ENCODE measurements at regions not wholly inside any gene's neighbourhood (a gene's known extent, or its start where the extent isn't known, plus 50 kb on each side); places are given as distances from the start of the nearest gene placed in this dataset.
A peak's percentile ranks its signal among the peaks of the same experiment; 100 is the strongest.
"Not testable (repeated sequence)": the region's sequence is repeated elsewhere in the genome, so short reads cannot be mapped to it uniquely, and the experiment has no call there.

GRCh38 chr5:87150630-87151029 is 117.1 kb upstream of the RASA1 start:
- DNase-seq = no peak

DNA sequence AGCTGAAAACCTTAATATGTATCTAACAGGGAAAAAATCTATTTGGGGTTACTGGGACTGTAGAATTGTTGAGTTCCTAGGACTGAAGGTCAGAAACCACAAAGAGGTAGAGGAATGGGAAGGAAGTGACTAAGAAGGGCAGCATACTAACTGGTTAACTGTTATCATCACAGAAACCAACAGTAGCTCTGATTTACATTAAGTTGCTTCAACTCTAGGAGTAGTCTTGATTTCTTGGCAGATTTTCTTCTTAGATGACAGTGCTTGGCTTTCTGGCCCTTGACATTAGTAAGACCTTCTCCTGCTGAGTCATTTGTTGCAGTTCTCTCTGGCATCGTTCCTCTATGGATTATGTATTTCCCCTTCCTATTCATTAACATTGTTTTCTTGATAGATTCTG is 116.1 kb upstream of the RASA1 start:
- peak; percentile 28 for DNase-seq

GRCh38 chr5:87152886-87153285 is 114.8 kb upstream of the RASA1 start:
- no peak for DNase-seq

DNA sequence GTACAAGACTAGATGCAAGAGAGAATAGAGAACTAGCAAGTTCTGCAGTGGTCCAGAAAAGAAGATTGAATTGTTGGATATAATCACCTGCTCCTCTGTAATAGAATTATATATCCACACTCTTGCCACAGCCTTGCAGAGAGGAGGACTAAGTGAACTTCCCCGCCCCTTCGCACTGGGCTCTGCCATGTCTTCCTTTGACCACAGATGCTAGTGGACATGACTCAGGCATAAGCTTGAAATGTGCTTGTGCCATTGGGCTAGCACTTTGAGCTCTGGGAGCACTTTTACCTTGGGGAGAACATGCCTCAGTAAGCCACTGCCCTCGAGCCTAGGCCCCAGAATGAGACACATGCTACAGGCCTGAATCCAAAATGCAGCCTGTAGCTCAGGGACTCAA is 113.5 kb upstream of the RASA1 start:
- no peak for DNase-seq

DNA sequence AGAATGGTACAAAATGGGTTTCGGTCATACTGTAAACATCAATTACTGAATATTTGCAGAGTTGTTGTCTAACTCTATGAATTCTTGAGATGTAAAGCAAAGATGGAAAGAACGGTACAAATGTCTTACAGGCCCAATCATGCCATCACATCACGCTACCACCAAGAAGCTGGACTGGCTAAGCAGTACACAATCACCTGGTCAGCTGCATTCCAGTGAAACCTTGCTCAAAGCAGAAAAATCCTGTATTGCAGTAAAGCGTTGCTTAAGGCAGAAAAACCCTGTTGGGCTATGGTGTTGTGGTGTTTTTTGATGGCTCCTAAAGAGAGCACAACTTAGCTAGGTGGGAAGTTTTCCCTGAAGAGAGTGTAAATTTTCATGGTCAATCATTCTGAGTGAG is 112.6 kb upstream of the RASA1 start:
- no peak for DNase-seq

- DNase-seq = no peak
Measured at GRCh38 chr5:87156631-87157030, 111.1 kb upstream of the RASA1 start.

GRCh38 chr5:87164409-87164808 is 103.3 kb upstream of the RASA1 start:
- DNase-seq = no peak

- DNase-seq = no peak
Measured at GRCh38 chr5:87169300-87169991, 98.2 kb upstream of the RASA1 start.

DNA sequence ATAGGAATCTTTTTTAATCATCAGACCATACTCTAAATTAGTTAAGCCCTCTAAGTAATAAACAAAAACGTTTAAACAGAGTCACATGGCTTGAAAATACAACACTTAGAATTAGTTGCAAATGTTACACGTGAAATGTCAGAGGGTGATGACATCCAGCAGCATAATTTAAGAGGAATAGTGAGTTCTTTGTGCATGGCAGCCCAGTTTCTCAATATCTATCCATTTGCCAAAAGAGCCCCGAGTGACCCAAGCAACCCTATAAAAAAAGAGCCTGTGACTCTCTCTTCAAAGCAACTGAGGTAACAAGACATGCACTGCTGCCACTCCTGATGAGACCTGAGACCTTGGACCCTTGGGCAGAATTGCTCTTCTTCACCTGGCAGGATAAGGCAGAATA is 96.9 kb upstream of the RASA1 start:
- DNase-seq = no peak

DNA sequence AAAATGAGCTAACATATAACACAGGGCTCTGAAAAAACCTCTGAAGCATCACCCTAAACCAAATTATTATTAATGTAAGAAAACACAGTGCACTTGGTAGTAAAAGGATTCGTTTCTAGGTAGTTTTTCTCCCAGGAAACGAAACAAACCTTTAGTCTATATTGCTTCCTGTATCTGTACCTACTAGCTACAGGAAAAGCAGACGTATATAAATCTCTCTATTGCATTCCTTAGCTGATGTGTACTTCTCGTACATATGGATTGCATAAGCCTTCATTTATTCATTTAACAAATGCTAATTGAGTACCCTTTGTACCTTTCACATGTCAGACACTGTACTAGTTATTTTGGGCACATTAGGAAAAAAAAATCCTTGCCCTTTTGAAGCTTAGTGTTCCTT is 85.0 kb upstream of the RASA1 start:
- no peak for DNase-seq

DNA sequence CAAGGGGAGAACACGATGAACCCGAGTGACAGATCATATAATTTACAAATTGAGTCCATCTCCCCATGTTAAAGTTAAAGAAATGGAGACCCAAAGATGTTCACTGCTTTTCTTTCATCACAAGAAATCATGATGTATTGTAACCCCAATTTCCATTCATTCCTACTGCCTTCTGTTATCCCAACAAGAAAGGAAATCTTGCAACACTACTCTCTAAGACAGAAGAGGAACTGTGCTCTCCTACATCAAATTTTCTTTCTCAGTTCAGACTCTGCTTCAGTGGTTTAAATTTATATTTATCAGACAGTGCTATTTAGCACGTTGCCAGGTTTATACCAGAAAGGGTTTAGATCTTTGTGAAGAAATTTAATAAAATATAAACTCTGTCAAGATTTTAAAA is 83.8 kb upstream of the RASA1 start:
- DNase-seq = no peak

GRCh38 chr5:87184605-87185004 is 83.1 kb upstream of the RASA1 start:
- DNase-seq = no peak

- no peak for DNase-seq
Measured at GRCh38 chr5:87185838-87186237, 81.8 kb upstream of the RASA1 start.

DNA sequence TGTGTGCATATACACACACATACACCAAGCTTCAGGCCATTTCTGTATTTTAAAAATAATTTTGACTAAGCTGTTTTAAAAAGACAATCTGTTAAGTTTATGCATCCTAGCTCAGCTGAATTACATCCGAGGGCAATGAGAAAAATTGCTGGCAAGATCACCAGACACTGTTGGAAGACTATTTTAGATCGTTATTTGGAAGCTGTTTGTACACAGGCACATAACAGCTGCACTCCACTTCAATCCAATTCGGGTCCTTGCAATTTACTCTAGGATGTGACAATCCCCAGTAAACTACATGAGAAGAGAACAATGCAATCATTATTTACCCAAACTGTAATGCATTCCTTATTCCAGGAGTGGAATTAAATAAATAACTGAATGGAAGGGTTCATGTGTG is 79.3 kb upstream of the RASA1 start:
- no peak for DNase-seq

GRCh38 chr5:87190041-87190440 is 77.6 kb upstream of the RASA1 start:
- no peak for DNase-seq

DNA sequence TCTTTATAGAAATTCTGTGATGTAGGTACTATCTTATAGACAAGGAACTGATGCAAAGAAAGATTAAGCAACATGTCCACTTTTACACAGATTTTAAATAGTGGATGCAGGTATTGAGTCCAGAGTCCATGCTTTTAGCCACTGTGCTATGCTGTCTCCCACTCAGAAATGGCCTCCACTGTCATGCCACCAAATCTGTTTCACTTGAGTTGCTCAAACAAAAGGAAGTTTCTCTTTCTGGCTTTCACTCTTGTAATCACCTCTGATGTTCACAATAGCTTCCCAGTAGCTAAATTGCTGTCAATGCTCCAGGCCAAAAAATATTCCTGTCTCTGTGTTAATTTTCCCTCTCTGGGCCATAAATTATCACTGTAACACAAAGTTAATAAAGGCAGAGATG is 77.0 kb upstream of the RASA1 start:
- DNase-seq = no peak

GRCh38 chr5:87191645-87192044 is 76.0 kb upstream of the RASA1 start:
- DNase-seq = no peak

- no peak for DNase-seq
Measured at GRCh38 chr5:87195104-87195591, 72.5 kb upstream of the RASA1 start.

GRCh38 chr5:87195616-87196015 is 72.1 kb upstream of the RASA1 start:
- no peak for DNase-seq

DNA sequence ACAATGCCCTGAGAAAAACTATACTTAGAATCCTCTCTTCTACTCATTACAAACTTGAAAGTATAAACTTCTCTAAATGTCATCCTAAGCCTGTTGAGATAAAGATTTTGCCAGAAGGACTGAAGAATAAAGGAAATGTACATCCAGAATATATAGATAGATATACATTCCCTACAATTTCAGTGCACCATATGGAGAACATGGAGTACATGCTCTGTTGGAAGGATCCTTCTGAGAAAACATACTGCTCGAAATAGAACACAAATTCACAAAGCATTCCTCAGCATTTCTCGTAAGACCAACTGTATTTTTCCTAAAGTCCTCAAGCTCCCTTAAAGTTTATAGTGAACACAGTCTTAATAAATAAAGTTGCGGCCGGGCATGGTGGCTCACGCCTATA is 69.7 kb upstream of the RASA1 start:
- DNase-seq = no peak

GRCh38 chr5:87199246-87199645 is 68.4 kb upstream of the RASA1 start:
- DNase-seq = not testable (repeated sequence)

DNA sequence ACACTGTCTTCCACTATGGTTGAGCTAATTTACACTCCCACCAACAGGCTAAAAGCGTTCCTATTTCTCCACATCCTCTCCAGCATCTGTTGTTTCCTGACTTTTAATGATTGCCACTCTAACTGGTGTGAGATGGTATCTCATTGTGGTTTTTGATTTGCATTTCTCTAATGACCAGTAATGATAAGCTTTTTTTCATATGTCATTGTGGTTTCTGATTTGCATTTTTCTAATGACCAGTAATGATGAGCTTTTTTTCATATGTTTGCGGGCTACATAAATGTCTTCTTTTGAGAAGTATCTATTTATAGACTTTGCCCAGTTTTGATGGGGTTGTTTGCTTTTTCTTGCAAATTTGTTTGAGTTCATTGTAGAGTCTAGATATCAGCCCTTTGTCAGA is 68.0 kb upstream of the RASA1 start:
- not testable (repeated sequence) for DNase-seq

DNA sequence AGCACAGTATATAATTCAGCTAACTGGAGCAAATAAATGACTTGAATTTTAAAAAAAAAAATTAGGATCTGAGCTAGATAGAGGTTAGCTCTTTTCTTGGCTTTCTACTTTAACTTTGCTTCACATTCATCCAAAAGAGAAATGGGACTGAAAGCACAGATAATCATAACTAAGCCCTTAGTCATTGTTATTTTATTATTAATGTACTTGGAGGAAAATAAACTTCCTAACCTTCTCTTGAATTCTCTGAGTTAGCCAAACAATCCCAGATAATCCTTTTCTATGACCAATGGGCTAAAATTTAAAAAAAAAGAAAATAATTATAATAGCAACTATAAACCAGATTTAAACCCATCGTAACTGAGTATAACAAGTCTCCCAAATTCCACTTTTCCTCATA is 57.6 kb upstream of the RASA1 start:
- DNase-seq = peak; percentile 12

DNA sequence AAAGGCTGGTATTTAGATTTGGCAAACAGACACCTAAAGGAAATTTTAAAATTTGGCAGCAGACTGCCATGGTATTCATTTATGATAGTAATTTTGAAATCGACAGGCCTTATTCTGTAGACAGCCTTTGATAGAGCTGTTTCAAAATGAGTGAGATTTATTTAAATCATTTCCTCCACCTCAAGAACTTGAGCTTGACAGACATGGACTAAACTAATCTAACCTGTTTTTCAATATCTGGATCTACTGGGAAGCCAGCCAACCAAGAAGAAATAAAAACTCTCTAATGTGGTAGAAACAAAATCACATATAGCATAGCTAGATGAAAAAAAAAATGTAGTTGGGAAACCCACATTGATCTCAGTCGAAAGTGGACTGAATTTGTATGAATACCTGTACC is 56.9 kb upstream of the RASA1 start:
- DNase-seq = no peak

DNA sequence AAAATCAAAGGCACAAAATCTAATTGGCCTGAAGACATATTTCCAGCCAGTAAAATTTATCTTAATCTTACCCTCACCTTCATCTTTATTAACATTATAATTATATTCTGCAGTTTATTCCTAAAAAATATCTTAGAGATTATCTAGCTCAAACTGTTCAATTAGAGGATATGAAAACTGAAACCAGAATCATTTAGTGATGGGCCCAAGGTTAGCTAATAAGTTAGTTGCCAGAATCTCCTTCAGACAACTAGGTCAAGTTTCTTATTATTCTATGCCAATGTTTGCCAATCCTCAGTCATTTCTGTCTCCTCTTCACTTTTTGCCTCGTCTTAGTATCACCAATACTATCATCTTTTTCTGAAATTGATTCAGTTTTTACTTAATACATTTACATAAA is 56.0 kb upstream of the RASA1 start:
- no peak for DNase-seq
